ENCODE measurements at regions not wholly inside any gene's neighbourhood (a gene's known extent, or its start where the extent isn't known, plus 50 kb on each side); places are given as distances from the start of the nearest gene placed in this dataset.

GRCh38 chr5:116834796-116835515 is 260.3 kb upstream of the SEMA6A start:
- Mint-ChIP-seq H3K4me1 (no peaks in the 10 kb centered on the region), H3K27me3 (no peaks in the 10 kb centered on the region), H3K4me3 (no peak overlapping the region), H3K36me3 (ENCODE audit: low read depth) (no peaks in the 10 kb centered on the region), H3K9me3 (no peaks in the 10 kb centered on the region), H3K27ac (no peak overlapping the region)
- ATAC-seq (replicated peaks), result no peak

GRCh38 chr5:116830079-116830478 is 255.5 kb upstream of the SEMA6A start:
- no peaks in the 10 kb centered on the region for H3K36me3 Mint-ChIP-seq (ENCODE audit: low read depth)
- H3K27me3 Mint-ChIP-seq, result peaks cover 4% of the 10 kb centered on the region
- H3K4me3 Mint-ChIP-seq, result no peak overlapping the region
- no peaks in the 10 kb centered on the region for H3K4me1 Mint-ChIP-seq
- no peak overlapping the region for H3K27ac Mint-ChIP-seq
- H3K9me3 Mint-ChIP-seq, result peaks cover 4% of the 10 kb centered on the region
- ATAC-seq (replicated peaks), result no peak

- no peak overlapping the region for H3K27ac Mint-ChIP-seq
- ATAC-seq (replicated peaks), result no peak
- H3K4me3 Mint-ChIP-seq, result no peak overlapping the region
- peaks cover 4% of the 10 kb centered on the region for H3K9me3 Mint-ChIP-seq
- H3K4me1 Mint-ChIP-seq, result no peaks in the 10 kb centered on the region
- H3K27me3 Mint-ChIP-seq, result peaks cover 4% of the 10 kb centered on the region
- no peaks in the 10 kb centered on the region for H3K36me3 Mint-ChIP-seq (ENCODE audit: low read depth)
These were observed 252.5 kb upstream of the SEMA6A start for GRCh38 chr5:116827078-116827477.

- no peaks in the 10 kb centered on the region for H3K36me3 Mint-ChIP-seq (ENCODE audit: low read depth)
- no peak overlapping the region for H3K4me3 Mint-ChIP-seq
- no peaks in the 10 kb centered on the region for H3K4me1 Mint-ChIP-seq
- peaks cover 4% of the 10 kb centered on the region for H3K27me3 Mint-ChIP-seq
- no peak overlapping the region for H3K27ac Mint-ChIP-seq
- peaks cover 4% of the 10 kb centered on the region for H3K9me3 Mint-ChIP-seq
- no peak for ATAC-seq (replicated peaks)
These were observed 250.9 kb upstream of the SEMA6A start for GRCh38 chr5:116825486-116825885.

GRCh38 chr5:116824751-116825438 is 250.3 kb upstream of the SEMA6A start:
- Mint-ChIP-seq H3K4me1 (no peaks in the 10 kb centered on the region), H3K36me3 (ENCODE audit: low read depth) (no peaks in the 10 kb centered on the region), H3K27me3 (peaks cover 4% of the 10 kb centered on the region), H3K4me3 (no peak overlapping the region), H3K27ac (no peak overlapping the region), H3K9me3 (peaks cover 4% of the 10 kb centered on the region)
- ATAC-seq (replicated peaks), result no peak

- ATAC-seq (replicated peaks), result no peak
- no peak overlapping the region for H3K27ac Mint-ChIP-seq
These were observed 240.2 kb upstream of the SEMA6A start for GRCh38 chr5:116814626-116815385.

GRCh38 chr5:116813906-116814305 is 239.3 kb upstream of the SEMA6A start:
- Mint-ChIP-seq H3K27me3 (no peaks in the 10 kb centered on the region), H3K27ac (no peak overlapping the region), H3K4me1 (no peaks in the 10 kb centered on the region), H3K36me3 (ENCODE audit: low read depth) (no peaks in the 10 kb centered on the region), H3K9me3 (no peaks in the 10 kb centered on the region), H3K4me3 (no peak overlapping the region)
- no peak for ATAC-seq (replicated peaks)

More at GRCh38 chr5:116814626-116815385, 240.2 kb upstream of the SEMA6A start:
- Mint-ChIP-seq H3K9me3 (no peaks in the 10 kb centered on the region), H3K36me3 (ENCODE audit: low read depth) (no peaks in the 10 kb centered on the region), H3K4me1 (no peaks in the 10 kb centered on the region), H3K27me3 (no peaks in the 10 kb centered on the region), H3K4me3 (no peak overlapping the region)

- Mint-ChIP-seq H3K36me3 (ENCODE audit: low read depth) (no peaks in the 10 kb centered on the region), H3K4me3 (no peak overlapping the region), H3K9me3 (no peaks in the 10 kb centered on the region), H3K27ac (no peak overlapping the region), H3K4me1 (no peaks in the 10 kb centered on the region), H3K27me3 (no peaks in the 10 kb centered on the region)
- ATAC-seq (replicated peaks), result no peak
These were observed 238.7 kb upstream of the SEMA6A start for GRCh38 chr5:116813356-116813755.

- Mint-ChIP-seq H3K27me3 (no peaks in the 10 kb centered on the region), H3K4me1 (no peaks in the 10 kb centered on the region), H3K27ac (no peak overlapping the region), H3K4me3 (no peak overlapping the region), H3K36me3 (ENCODE audit: low read depth) (no peaks in the 10 kb centered on the region), H3K9me3 (no peaks in the 10 kb centered on the region)
- ATAC-seq (replicated peaks), result no peak
These were observed 236.3 kb upstream of the SEMA6A start for GRCh38 chr5:116810951-116811350.

GRCh38 chr5:116806836-116807235 is 232.2 kb upstream of the SEMA6A start:
- Mint-ChIP-seq H3K36me3 (ENCODE audit: low read depth) (no peaks in the 10 kb centered on the region), H3K9me3 (no peaks in the 10 kb centered on the region), H3K27me3 (no peaks in the 10 kb centered on the region), H3K4me3 (no peak overlapping the region), H3K27ac (no peak overlapping the region), H3K4me1 (no peaks in the 10 kb centered on the region)
- no peak for ATAC-seq (replicated peaks)

GRCh38 chr5:116799401-116799800 is 224.8 kb upstream of the SEMA6A start:
- no peaks in the 10 kb centered on the region for H3K4me1 Mint-ChIP-seq
- H3K36me3 Mint-ChIP-seq (ENCODE audit: low read depth), result no peaks in the 10 kb centered on the region
- H3K27me3 Mint-ChIP-seq, result no peaks in the 10 kb centered on the region
- H3K4me3 Mint-ChIP-seq, result no peak overlapping the region
- H3K27ac Mint-ChIP-seq, result no peak overlapping the region
- ATAC-seq (replicated peaks), result no peak
- peaks cover 4% of the 10 kb centered on the region for H3K9me3 Mint-ChIP-seq

- H3K9me3 Mint-ChIP-seq, result peaks cover 4% of the 10 kb centered on the region
- no peaks in the 10 kb centered on the region for H3K4me1 Mint-ChIP-seq
- no peaks in the 10 kb centered on the region for H3K27me3 Mint-ChIP-seq
- no peak overlapping the region for H3K27ac Mint-ChIP-seq
- H3K4me3 Mint-ChIP-seq, result no peak overlapping the region
- ATAC-seq (replicated peaks), result no peak
- H3K36me3 Mint-ChIP-seq (ENCODE audit: low read depth), result no peaks in the 10 kb centered on the region
These were observed 220.6 kb upstream of the SEMA6A start for GRCh38 chr5:116795189-116795588.

GRCh38 chr5:116789522-116789921 is 214.9 kb upstream of the SEMA6A start:
- Mint-ChIP-seq H3K27ac (no peak overlapping the region), H3K4me3 (no peak overlapping the region), H3K27me3 (no peaks in the 10 kb centered on the region), H3K4me1 (no peaks in the 10 kb centered on the region), H3K9me3 (no peaks in the 10 kb centered on the region), H3K36me3 (ENCODE audit: low read depth) (no peaks in the 10 kb centered on the region)
- ATAC-seq (replicated peaks), result no peak

- no peak overlapping the region for H3K27ac Mint-ChIP-seq
- no peaks in the 10 kb centered on the region for H3K27me3 Mint-ChIP-seq
- H3K36me3 Mint-ChIP-seq (ENCODE audit: low read depth), result no peaks in the 10 kb centered on the region
- no peak for ATAC-seq (replicated peaks)
- no peaks in the 10 kb centered on the region for H3K9me3 Mint-ChIP-seq
- no peak overlapping the region for H3K4me3 Mint-ChIP-seq
- no peaks in the 10 kb centered on the region for H3K4me1 Mint-ChIP-seq
These were observed 214.3 kb upstream of the SEMA6A start for GRCh38 chr5:116788851-116789403.
